Ramos (cell line): ENCODE measurements at regions not wholly inside any gene's neighbourhood (a gene's known extent, or its start where the extent isn't known, plus 50 kb on each side); places are given as distances from the start of the nearest gene placed in this dataset.
"Not testable (repeated sequence)": the region's sequence is repeated elsewhere in the genome, so short reads cannot be mapped to it uniquely, and the experiment has no call there.

Experiments
- in situ Hi-C: fragments of 300-500 bp; cut with MboI; formaldehyde crosslinking; loops from one replicate; pipeline ENCODE4 v1.14.3; 2022; ENCODE audit warnings: low sequenced_read_pairs; ENCODE audit not compliant: unreplicated experiment

DNA sequence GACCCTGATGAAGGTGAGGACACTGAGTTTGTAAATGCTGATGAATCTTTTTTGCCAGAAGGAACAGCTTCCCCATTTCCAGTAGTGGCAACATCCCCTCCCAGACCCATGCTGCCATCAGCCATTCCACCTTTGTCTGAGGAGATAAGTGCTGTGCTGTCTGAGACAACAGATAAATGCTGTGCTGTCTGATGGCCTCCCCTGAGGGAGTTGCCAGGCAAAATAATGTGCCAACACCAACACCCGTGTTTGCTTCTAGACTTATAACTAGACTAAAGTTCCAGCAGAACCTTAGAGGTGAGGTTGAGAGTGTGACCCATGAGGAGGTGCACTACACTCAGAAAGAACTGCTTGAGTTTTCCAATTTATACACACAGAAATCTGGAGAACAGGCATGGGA is 349.5 kb downstream of the C12orf75 start:
- in situ Hi-C loops: no loop called here

DNA sequence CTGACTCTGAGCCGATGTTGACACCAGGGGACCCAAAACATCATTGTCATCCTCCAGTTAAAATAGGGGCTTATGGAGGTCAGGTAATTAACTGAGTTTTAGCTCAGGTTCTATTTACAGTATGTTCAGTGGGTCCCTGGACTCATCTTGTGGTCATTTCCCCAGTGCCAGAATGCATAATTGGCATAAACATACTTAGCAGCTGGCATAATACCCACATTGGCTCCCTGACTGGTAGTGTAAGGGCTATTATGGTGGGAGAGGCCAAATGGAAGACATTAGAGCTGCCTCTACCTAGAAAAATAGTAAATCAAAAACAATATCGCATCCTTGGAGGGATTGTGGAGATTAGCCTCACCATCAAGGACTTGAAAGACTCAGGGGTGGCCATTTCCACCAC is 350.9 kb downstream of the C12orf75 start:
- in situ Hi-C loops: no loop called here

GRCh38 chr12:105682821-105683220 is 352.3 kb downstream of the C12orf75 start:
- in situ Hi-C loops: not testable (repeated sequence)

GRCh38 chr12:105683836-105684235 is 353.3 kb downstream of the C12orf75 start:
- in situ Hi-C loops: not testable (repeated sequence)

- in situ Hi-C loops: no loop called here
Measured at GRCh38 chr12:105698075-105698474, 367.6 kb downstream of the C12orf75 start.

DNA sequence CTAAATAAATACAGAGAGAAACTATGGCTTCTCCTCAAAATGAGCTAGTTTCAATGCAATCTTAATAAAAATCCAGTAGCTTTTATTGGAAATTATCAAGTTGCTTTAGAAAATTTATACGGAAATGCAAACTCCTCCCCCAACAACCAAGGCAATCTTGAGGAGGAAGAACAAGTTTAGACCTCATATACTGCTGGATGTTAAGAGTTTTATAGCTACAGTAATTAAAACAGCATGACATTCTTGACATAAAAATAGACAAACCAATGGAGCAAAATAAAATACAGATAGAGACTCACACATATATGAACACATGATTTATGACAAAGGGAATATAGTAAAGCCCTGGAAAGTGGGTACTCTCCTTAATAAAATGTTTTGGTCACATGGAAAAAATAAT is 368.7 kb downstream of the C12orf75 start:
- in situ Hi-C loops: no loop called here

DNA sequence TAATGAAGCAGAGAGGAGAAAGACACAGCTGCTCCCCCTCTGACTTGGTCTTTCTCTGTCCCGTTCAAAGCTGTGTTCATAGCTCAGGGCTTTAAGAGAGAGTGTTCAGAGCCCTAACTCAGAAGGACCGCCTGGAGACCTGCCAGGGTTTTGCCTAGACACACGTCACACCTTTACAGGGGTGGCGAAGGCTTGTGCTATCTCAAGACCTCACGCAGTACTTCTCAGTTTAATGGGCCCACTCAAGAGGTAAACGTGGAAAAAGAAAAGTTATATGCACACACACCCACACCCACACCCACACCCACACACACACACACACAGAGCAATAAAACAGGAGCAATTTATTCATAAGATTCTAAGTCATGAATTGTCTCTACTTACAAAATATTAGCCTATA is 374.3 kb downstream of the C12orf75 start:
- in situ Hi-C loops: loop anchor here (25.0 kb wide), 1 partner anchor 433 kb away; the partner anchor contains the start of gene NUAK1

DNA sequence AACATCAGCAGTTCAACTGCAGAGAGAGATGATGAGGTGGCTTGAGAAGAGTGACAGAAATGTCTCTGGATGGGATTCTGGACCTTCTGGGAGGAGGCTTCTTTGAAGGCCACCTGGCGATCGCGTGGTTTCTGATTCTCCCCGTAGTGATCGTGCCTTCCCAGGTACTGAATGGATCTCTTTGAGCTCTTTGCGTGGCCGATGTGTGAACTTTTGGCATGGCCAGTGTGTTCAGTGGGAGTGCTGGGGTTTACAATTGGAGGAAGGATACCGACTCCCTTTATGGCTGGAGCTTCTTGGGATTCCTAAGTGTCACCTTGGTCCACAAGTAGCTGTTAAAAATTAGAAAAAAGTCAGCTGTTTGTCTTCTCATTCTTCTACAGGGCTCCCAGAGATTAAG is 374.7 kb downstream of the C12orf75 start:
- in situ Hi-C loops: loop anchor here (25.0 kb wide), 1 partner anchor 432 kb away; the partner anchor contains the start of gene NUAK1

DNA sequence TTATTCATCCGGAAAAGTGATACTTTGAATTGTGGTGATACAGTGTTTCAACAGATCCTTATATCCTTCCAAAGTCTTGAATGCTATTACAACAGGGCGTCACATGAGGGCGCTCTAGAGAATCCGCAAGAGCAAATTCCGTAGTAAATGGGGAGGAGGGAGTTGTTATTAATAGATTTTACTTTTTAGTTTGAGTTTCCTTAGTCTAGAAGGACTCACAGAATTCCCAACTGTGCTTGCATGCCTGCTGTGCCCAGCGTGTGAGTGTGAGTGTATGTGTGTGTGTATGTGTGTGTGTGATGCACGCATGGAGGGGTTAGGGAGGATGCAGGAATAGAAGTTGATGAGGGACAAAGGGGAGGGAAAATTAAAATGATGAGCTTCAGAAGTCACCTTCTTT is 375.3 kb downstream of the C12orf75 start:
- in situ Hi-C loops: loop anchor here (25.0 kb wide), 1 partner anchor 432 kb away; the partner anchor contains the start of gene NUAK1

DNA sequence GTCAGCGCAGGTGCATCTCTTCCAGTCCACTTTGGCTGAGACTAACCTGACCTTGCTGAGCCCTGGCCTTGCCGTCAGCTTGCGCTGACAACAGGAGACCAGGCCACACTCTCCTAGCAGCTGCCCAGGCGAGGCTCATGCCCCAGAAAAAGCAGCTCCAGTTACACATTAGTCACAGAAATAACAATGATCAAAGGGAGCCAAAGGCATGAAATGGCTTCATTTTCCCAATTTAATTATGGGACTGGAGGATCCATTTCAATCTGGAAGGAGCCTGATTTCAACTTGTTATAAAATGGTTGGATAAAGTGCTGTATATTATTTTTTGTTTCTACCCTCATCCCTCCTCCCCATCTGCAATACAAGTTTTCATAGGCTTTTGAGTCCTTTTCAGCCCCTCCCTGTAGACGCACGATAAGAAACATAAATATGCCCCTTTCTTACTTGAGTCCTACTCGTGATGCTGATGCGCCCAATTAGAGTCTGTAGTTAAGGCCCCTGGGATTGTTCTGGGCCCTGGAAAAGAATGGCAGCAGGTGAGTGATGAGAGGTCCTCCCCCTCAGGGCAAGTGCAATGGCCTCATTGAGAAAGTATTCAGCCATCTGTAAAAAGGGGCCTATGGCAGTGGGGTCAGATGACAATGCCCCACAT is 376.0 kb downstream of the C12orf75 start:
- in situ Hi-C loops: loop anchor here (25.0 kb wide), 1 partner anchor 431 kb away; the partner anchor contains the start of gene NUAK1

- in situ Hi-C loops: loop anchor here (25.0 kb wide), 1 partner anchor 430 kb away; the partner anchor contains the start of gene NUAK1
Measured at GRCh38 chr12:105706973-105707334, 376.5 kb downstream of the C12orf75 start.

- in situ Hi-C loops: loop anchor here (25.0 kb wide), 1 partner anchor 424 kb away; the partner anchor contains the start of gene NUAK1
Measured at GRCh38 chr12:105713606-105714305, 383.3 kb downstream of the C12orf75 start.

DNA sequence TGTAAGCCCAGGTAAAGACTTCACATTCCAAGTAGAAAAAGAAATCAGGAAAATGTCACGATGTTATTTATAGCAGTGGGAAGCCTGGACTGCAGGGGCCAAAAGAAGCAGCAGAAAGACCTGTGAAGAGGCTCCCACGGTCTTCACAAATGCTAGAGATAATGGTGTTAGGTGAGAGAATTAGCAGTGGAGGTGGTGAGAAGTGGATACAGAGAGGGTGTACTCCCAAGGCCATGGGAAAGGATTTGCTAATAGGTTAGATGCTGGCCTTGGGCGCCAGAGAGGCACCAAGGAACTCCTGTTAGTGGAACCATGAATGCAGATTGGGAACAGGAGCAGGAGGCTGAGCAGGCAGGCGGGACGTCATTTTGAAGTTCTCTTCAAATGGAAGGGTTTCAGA is 386.1 kb downstream of the C12orf75 start:
- in situ Hi-C loops: loop anchor here (25.0 kb wide), 1 partner anchor 421 kb away; the partner anchor contains the start of gene NUAK1

- in situ Hi-C loops: loop anchor here (25.0 kb wide), 1 partner anchor 416 kb away; the partner anchor contains the start of gene NUAK1
Measured at GRCh38 chr12:105721051-105721825, 390.7 kb downstream of the C12orf75 start.

DNA sequence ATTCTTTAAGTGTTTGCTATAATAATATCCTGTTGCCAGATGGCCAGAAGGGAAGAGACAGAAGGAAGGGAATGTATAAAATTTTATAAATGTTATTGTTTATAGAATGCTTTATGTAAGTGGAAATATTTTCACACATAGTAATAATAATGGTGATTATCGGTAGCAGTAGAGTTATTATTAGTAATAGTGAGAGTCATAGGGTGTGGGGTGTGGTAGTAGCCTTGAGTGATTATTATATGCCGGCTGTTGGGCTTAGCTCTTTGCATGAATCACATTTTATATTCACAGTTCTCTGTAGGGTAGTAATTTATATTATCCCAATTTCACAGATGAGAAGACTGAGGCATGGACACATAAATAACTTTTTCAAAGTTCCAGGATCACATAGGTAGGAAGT is 391.4 kb downstream of the C12orf75 start:
- in situ Hi-C loops: loop anchor here (25.0 kb wide), 1 partner anchor 415 kb away; the partner anchor contains the start of gene NUAK1

GRCh38 chr12:105723066-105723465 is 392.6 kb downstream of the C12orf75 start:
- in situ Hi-C loops: loop anchor here (25.0 kb wide), 1 partner anchor 414 kb away; the partner anchor contains the start of gene NUAK1

GRCh38 chr12:105723494-105723893 is 393.0 kb downstream of the C12orf75 start:
- in situ Hi-C loops: loop anchor here (25.0 kb wide), 1 partner anchor 414 kb away; the partner anchor contains the start of gene NUAK1

- in situ Hi-C loops: loop anchor here (25.0 kb wide), 1 partner anchor 413 kb away; the partner anchor contains the start of gene NUAK1
Measured at GRCh38 chr12:105724641-105725040, 394.1 kb downstream of the C12orf75 start.

- in situ Hi-C loops: no loop called here
Measured at GRCh38 chr12:105725054-105725453, 394.6 kb downstream of the C12orf75 start.

GRCh38 chr12:105729181-105729771 is 398.8 kb downstream of the C12orf75 start:
- in situ Hi-C loops: no loop called here
